ENCODE measurements at regions not wholly inside any gene's neighbourhood (a gene's known extent, or its start where the extent isn't known, plus 50 kb on each side); places are given as distances from the start of the nearest gene placed in this dataset.

GRCh38 chr2:128425216-128425615 is 106.5 kb upstream of the HS6ST1 start:
- Histone ChIP-seq H3K4me3 (replicated peaks in 1 of 3; ENCODE audit: insufficient read depth in 1 of 3, low read depth in 1 of 3, low read length in 3 of 3) (no peak overlapping the region), H3K27ac (ENCODE audit: insufficient read depth, low read depth, low read length) (no peak overlapping the region), H3K4me2 (ENCODE audit: insufficient read depth, low read length) (no peak overlapping the region), H3K9me3 (replicated peaks; ENCODE audit: control insufficient read depth, insufficient read depth, low read length) (no peaks in the 10 kb centered on the region), H3K27me3 (ENCODE audit: control insufficient read depth in 2 of 2, insufficient read depth in 2 of 2, low read length in 2 of 2) (peaks cover 2 to 11% of the 10 kb centered on the region in 2 experiments), H3K4me1 (ENCODE audit: control insufficient read depth, extremely low read depth, insufficient read depth, low read length) (no peaks in the 10 kb centered on the region), H3K79me2 (ENCODE audit: control insufficient read depth, insufficient read depth, low read length) (no peaks in the 10 kb centered on the region), H3K9ac (replicated peaks; ENCODE audit: extremely low read depth, insufficient read depth, low read length) (no peak overlapping the region), H3K9me1 (replicated peaks; ENCODE audit: control insufficient read depth, extremely low read depth, insufficient read depth, low read length) (no peaks in the 10 kb centered on the region), H3K36me3 (ENCODE audit: control insufficient read depth in 2 of 2, extremely low read depth in 1 of 2, insufficient read depth in 2 of 2, low read length in 2 of 2) (no peaks in the 10 kb centered on the region), H2AFZ (ENCODE audit: low read depth, low read length) (no peak overlapping the region), H4K20me1 (replicated peaks; ENCODE audit: control insufficient read depth, extremely low read depth, insufficient read depth, low read length) (no peaks in the 10 kb centered on the region)
- no peak for DNase-seq (ENCODE audit: low read depth, low spot score)
- no peak for FAIRE-seq
- CTCF ChIA-PET = interaction anchor here (1.1 kb wide), 1 partner anchor 68 kb away, joined by 3 read pairs; no protein-coding TSS in a partner anchor
- POLR2A ChIA-PET = no interaction called here
- no TSS peak for BruUV-seq (replicated peaks)
- intact Hi-C loops (cut with micrococcal nuclease) (no loop called here), dilution Hi-C loops (cut with MboI; ENCODE audit: extremely low pct_ligation_motif_present, low sequenced_read_pairs) (no loop called here)
- TF ChIP-seq, protein P1, sequence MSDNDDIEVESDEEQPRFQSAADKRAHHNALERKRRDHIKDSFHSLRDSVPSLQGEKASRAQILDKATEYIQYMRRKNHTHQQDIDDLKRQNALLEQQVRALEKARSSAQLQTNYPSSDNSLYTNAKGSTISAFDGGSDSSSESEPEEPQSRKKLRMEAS (IDR thresholded peaks at IDR 0.05; ENCODE audit: insufficient read depth, insufficient read length) = no peak
- no peak for TF ChIP-seq MYC (IDR thresholded peaks at IDR 0.05; ENCODE audit: low read depth, low read length)
- no peak for TF ChIP-seq JUN (IDR thresholded peaks at IDR 0.05; ENCODE audit: borderline replicate concordance, insufficient read depth, insufficient read length, low read depth)
- TF ChIP-seq POLR2AphosphoS5 (IDR thresholded peaks at IDR 0.05; ENCODE audit: insufficient read depth, low read depth, low read length) = no peak
- TF ChIP-seq POLR2A (IDR thresholded peaks at IDR 0.05; ENCODE audit: low read depth, low read length) = no peak
- no peak for TF ChIP-seq GATA2 (IDR thresholded peaks at IDR 0.05; ENCODE audit: insufficient read depth, insufficient read length, low read depth, low read length)
- no peak for TF ChIP-seq CTCF (IDR thresholded peaks at IDR 0.05; ENCODE audit: extremely low read depth in 1 of 2, insufficient read depth in 1 of 2, low read depth in 1 of 2, low read length in 2 of 2)
- no peak for TF ChIP-seq EZH2 (IDR thresholded peaks at IDR 0.05; ENCODE audit: borderline replicate concordance, low read depth, low read length, severe bottlenecking)
- no peak for TF ChIP-seq FOS (IDR thresholded peaks at IDR 0.05; ENCODE audit: borderline replicate concordance, insufficient read depth, low read length)
